22Rv1 (cell line): ENCODE measurements at regions not wholly inside any gene's neighbourhood (a gene's known extent, or its start where the extent isn't known, plus 50 kb on each side); places are given as distances from the start of the nearest gene placed in this dataset.

Source experiments
- H3K27ac ChIP-seq: fragments of 450-650 bp; 2 replicates; pipeline ENCODE4 v1.5.1; 2017
- ZFX ChIP-seq: fragments of 450-650 bp; IDR thresholded peaks from 2 replicates; pipeline ENCODE4 v1.6.1; 2017; ENCODE audit warnings: antibody characterized with exemption, borderline replicate concordance
- TF ChIP-seq, protein P1 (sequence below): fragments of 450-650 bp; IDR thresholded peaks from 2 replicates; pipeline ENCODE4 v1.5.1; 2017; ENCODE audit warnings: mild to moderate bottlenecking

DNA sequence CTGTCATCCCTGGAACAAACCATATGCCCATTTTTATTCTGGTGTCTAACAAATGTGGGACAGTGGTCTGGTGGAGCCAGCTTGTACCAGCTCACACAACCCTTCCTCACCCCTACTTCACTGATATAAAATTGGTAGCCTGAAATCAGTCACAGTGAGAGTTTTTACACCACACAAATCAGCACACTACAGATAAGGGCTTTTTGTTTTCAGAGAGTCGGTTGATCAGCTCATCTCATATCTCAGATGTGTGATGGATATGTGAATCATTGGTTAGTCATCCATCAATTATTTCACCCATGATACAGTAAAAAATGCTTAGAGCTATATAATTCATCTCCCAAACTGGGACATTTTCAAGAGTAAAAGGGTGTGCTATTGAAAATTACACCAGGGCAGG is 529.2 kb downstream of the EBF1 start:
- TF ChIP-seq, protein P1, sequence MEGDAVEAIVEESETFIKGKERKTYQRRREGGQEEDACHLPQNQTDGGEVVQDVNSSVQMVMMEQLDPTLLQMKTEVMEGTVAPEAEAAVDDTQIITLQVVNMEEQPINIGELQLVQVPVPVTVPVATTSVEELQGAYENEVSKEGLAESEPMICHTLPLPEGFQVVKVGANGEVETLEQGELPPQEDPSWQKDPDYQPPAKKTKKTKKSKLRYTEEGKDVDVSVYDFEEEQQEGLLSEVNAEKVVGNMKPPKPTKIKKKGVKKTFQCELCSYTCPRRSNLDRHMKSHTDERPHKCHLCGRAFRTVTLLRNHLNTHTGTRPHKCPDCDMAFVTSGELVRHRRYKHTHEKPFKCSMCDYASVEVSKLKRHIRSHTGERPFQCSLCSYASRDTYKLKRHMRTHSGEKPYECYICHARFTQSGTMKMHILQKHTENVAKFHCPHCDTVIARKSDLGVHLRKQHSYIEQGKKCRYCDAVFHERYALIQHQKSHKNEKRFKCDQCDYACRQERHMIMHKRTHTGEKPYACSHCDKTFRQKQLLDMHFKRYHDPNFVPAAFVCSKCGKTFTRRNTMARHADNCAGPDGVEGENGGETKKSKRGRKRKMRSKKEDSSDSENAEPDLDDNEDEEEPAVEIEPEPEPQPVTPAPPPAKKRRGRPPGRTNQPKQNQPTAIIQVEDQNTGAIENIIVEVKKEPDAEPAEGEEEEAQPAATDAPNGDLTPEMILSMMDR: no peak
- no peak for TF ChIP-seq ZFX
- no peak overlapping the region for H3K27ac ChIP-seq

DNA sequence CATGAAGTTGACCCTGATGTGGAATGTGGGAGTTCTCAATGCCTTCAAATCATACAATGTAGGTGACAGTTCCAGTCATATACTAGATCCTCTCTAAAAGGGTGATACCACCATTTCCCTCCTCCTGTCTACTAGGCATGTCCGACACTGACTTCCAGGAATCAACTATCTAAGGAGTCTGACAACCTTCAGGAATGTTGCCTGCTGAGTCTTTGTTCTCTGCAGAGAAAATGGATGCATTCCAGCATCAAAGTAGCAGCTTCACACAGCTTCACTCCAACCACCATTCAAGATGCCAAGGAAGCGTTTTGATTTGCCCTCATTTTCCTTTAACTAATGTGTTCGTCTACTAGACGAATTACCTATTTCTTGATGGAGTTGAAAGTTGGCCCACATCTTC is 530.2 kb downstream of the EBF1 start:
- TF ChIP-seq ZFX: no peak
- TF ChIP-seq, protein P1: no peak

DNA sequence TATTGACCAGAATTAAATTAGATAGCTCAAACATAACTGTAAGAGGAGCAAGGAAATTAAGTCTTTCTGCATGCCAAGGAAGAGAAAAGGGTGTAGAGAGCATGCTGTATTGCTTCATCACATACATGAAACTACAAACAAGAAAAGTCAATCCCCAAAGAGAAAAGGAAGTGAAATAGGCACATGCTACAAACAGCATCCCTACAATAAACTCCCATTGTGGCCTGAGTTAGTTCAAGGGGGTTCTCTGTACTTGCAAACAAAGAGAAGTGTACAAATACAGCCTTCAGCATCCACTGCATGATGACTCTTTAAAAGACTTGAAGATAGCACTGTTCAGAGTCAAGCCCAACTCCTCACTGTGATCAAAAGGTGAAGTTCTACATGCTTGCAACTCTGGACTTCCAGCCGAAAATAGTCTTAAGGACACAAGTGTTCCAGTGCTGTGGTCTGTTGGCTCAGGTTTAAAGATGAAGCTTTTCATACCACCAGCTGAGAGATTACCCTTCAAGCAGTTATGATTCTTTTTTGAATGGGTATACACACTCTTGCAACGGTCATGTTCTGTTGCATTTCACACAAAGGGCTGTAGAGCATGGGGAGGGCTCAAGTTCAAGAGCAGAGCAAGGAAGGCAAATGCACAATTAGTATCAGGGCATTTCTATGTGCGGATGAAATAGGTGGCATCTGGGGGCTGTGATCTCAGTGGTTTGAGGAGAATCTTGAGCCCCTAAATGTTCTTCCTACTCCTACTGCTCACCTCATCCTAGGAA is 534.5 kb downstream of the EBF1 start:
- no peak overlapping the region for H3K27ac ChIP-seq
- no peak for TF ChIP-seq ZFX
- TF ChIP-seq, protein P1: no peak

More for the DNA sequence above, 530.2 kb downstream of the EBF1 start:
- H3K27ac ChIP-seq: no peak overlapping the region

DNA sequence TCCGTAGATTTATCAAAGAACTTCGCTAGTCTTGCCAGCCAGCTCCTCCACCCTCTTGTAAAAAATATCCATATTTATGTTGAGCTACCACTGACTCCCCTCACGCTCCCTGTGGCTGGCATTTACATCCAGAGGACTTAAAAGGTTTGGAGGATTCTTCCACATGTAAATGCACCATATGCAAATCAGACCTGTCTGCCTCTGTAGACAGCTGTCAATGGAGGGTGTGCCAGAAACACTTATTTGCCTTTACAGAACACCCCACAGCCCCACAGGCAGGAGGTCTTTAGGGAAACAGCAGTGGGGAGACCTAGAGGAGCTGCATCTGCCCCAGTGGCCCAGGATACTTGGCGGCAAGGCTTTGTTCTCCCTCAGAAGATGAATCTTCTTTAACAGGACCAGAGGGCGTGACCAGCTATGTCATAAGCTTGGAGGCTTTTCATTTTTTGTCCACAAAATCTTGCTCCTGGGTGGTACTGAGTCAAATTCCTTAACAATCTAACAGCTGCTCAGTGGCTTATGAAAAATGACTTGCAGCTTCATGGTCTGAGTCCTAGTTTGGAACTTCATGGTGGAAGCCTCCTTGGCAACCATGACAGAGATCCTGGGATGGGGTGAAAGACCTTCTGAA is 535.8 kb downstream of the EBF1 start:
- H3K27ac ChIP-seq: no peak overlapping the region
- TF ChIP-seq, protein P1: no peak
- no peak for TF ChIP-seq ZFX

DNA sequence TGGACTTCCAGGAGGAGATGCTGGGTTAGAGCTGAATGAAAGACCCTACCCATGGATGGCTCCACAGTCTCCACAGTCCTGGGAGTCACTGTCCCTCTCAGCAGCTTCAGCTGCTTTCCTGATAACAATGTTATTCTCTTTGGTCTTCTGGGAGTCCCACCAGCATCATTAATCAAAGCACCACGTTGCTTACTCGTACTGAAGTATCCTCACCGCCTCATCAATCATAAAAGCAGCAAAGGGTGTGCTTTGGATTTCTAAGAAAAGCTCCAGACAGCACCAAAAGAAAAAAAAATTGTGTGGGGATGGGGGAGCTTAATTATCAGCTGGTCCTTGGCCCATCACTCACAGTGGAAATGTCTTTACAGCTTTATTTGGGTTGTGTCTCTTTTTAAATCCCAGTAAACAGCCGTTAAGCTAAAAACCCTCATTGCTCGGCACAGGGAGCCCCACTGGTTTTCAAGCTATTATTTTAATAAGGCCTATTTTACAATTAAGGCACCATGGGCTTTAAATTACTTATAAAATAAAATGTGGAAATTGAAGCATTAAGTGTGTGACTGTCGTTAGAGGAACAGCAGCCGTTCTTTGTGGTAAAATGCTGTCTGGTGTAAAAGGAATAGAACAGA is 538.0 kb downstream of the EBF1 start:
- TF ChIP-seq, protein P1: no peak
- no peak for TF ChIP-seq ZFX

DNA sequence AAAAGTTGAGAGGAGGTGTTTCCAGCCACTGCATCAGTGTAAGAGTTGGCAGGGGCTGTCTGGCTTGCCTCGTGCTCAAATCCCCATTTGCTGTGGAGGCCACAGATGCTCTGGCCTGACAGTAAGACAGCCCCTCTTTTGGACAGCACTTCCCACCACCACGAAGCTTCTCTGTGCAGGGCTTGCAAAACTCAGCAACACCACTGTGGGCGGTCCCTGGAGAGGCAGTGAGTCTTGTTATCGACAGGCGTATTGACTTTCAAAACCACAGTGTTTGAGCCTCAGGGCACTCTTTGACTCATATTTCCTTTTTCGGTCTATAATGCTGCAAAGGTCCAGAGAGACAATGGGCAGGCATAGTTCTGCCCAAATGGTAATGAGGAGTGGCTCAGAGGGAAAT is 539.5 kb downstream of the EBF1 start:
- no peak overlapping the region for H3K27ac ChIP-seq
- TF ChIP-seq ZFX: no peak
- TF ChIP-seq, protein P1: no peak

More for the DNA sequence above, 538.0 kb downstream of the EBF1 start:
- H3K27ac ChIP-seq: no peak overlapping the region

DNA sequence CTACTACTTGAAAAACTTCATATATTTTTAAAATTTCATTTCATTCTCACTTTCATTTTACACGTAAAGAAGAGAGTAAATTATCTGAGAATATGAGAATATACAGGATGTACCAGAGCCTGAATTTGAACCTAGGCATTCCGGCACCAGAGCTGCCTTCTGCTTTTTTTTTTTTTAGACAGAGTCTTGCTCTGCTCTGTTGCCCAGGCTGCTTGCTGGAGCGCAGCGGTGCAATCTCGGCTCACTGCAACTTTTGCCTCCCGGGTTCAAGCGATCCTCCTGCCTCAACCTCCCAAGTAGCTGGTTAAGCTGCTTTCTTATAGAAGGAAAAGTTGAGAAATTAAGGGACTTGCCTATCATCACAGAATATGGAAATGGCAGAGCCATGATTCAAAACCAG is 540.1 kb downstream of the EBF1 start:
- TF ChIP-seq, protein P1: no peak
- no peak for TF ChIP-seq ZFX
- H3K27ac ChIP-seq: no peak overlapping the region
